Keratinocyte (primary cell): ENCODE measurements at regions not wholly inside any gene's neighbourhood (a gene's known extent, or its start where the extent isn't known, plus 50 kb on each side); places are given as distances from the start of the nearest gene placed in this dataset.

Source experiments
- DNase-seq: peaks from one replicate; pipeline ENCODE4 v3.0.0-alpha.2; 2011; ENCODE audit warnings: low read depth, missing footprints, low spot score
- FAIRE-seq: peaks from 2 replicates; lab custom pipeline; 2011; peaks lifted over from hg19 to GRCh38; lab: Jason Lieb, UNC
- H2AFZ ChIP-seq: 2 replicates; pipeline ENCODE4 v1.6.0; 2012; ENCODE audit warnings: low read length, control low read depth, inconsistent platforms; ENCODE audit not compliant: control insufficient read depth
- H3K27ac ChIP-seq: 2 replicates; pipeline ENCODE4 v1.5.1; 2011; ENCODE audit warnings: low read length; ENCODE audit not compliant: control insufficient read depth, insufficient read depth
- H3K27me3 ChIP-seq: 3 replicates; pipeline ENCODE4 v1.6.0; 2011; ENCODE audit warnings: low read length; ENCODE audit not compliant: control insufficient read depth, insufficient read depth; ENCODE audit errors: extremely low read depth
- H3K36me3 ChIP-seq, 2 experiments: 2 replicates in 1 of 2; 3 replicates in 1 of 2; pipeline ENCODE4 v1.5.1; 2011; ENCODE audit warnings: low read length in 2 of 2, mild to moderate bottlenecking in 1 of 2; ENCODE audit not compliant: control insufficient read depth in 2 of 2, insufficient read depth in 2 of 2; ENCODE audit errors: extremely low read depth in 1 of 2
- H3K4me1 ChIP-seq: 3 replicates; pipeline ENCODE4 v1.5.1; 2011; ENCODE audit warnings: low read length; ENCODE audit not compliant: control insufficient read depth, insufficient read depth; ENCODE audit errors: extremely low read depth
- H3K4me2 ChIP-seq: 3 replicates; pipeline ENCODE4 v1.6.0; 2011; ENCODE audit warnings: low read depth, low read length; ENCODE audit not compliant: control insufficient read depth, insufficient read depth; ENCODE audit errors: extremely low read depth
- H3K4me3 ChIP-seq, 3 experiments: fragments of 200-600 bp in 1 of 3; sonication (generic) in 1 of 3; 2 replicates in 2 of 3; 3 replicates in 1 of 3; pipeline ENCODE4 v1.5.1; 2011 to 2016; ENCODE audit warnings: low read length in 3 of 3, mild to moderate bottlenecking in 3 of 3, control low read depth in 2 of 3, inconsistent platforms in 1 of 3, low read depth in 1 of 3, mixed read lengths in 1 of 3, mixed run types in 1 of 3, moderate library complexity in 1 of 3; ENCODE audit not compliant: control insufficient read depth in 2 of 3, insufficient read depth in 2 of 3; ENCODE audit errors: extremely low read depth in 1 of 3
- H3K79me2 ChIP-seq: 2 replicates; pipeline ENCODE4 v1.6.0; 2012; ENCODE audit warnings: low read length; ENCODE audit not compliant: control insufficient read depth, insufficient read depth
- H3K9ac ChIP-seq: 3 replicates; pipeline ENCODE4 v1.6.0; 2011; ENCODE audit warnings: low read length; ENCODE audit not compliant: control insufficient read depth, insufficient read depth; ENCODE audit errors: extremely low read depth
- H3K9me1 ChIP-seq: 3 replicates; pipeline ENCODE4 v1.6.0; 2011; ENCODE audit warnings: low read length; ENCODE audit not compliant: control insufficient read depth, insufficient read depth; ENCODE audit errors: extremely low read depth
- H3K9me3 ChIP-seq: 2 replicates; pipeline ENCODE4 v1.5.1; 2012; ENCODE audit warnings: low read depth, low read length; ENCODE audit not compliant: control insufficient read depth
- H4K20me1 ChIP-seq: 3 replicates; pipeline ENCODE4 v1.6.0; 2011; ENCODE audit warnings: low read length; ENCODE audit not compliant: control insufficient read depth, insufficient read depth; ENCODE audit errors: extremely low read depth
- EZH2 ChIP-seq: IDR thresholded peaks from one replicate; pipeline ENCODE4 v1.6.1; 2012; ENCODE audit warnings: inconsistent platforms, mild to moderate bottlenecking, low read length, moderate library complexity
- dilution Hi-C: fragments of 300-500 bp; cut with MboI; formaldehyde crosslinking; loops from one replicate; pipeline ENCODE4 v1.7.0; 2020; ENCODE audit warnings: low sequenced_read_pairs; ENCODE audit not compliant: extremely low pct_ligation_motif_present
- TF ChIP-seq, protein P1 (sequence below), 3 experiments: IDR thresholded peaks in 1 of 3; conservative IDR thresholded peaks in 1 of 3; optimal IDR thresholded peaks in 1 of 3; 2 replicates in 2 of 3; 3 replicates in 1 of 3; pipeline versions ENCODE3 to v1.5.1; 2011; ENCODE audit warnings: low read length in 3 of 3, mild to moderate bottlenecking in 3 of 3, moderate library complexity in 2 of 3, control low read depth in 1 of 3, inconsistent platforms in 1 of 3; ENCODE audit not compliant: insufficient read depth in 2 of 3; ENCODE audit errors: extremely low read depth in 1 of 3

DNA sequence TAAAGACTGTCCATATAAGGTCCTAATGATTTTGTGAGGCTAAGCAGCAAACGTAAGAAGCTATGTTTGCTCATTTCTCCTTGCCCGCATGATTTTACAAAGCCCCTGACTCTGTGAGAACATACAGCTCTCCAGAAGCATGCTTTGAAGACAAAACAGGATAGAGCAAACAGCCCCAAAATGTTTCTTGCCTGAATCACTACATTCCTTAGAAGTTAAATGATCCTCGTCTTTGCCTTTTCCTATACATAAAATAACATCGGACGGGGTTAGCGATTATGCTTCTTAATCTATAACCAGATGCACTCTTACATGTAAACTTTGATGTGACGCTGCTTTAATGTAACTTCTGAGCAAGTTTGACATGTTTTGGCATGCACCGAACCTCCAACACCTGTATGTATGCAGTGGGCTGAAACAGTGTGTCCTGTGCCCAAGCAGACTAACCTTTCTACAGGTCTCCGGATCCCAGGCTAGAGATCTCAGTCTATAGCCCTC, 353.7 kb downstream of the CETN3 start:
- H3K4me1 ChIP-seq = peaks cover 18% of the 10 kb centered on the region
- H3K9ac ChIP-seq = no peak overlapping the region
- H4K20me1 ChIP-seq = no peaks in the 10 kb centered on the region
- H3K9me3 ChIP-seq = no peaks in the 10 kb centered on the region
- peak; percentile 67 for FAIRE-seq
- dilution Hi-C loops = no loop called here
- no peaks in the 10 kb centered on the region for H3K36me3 ChIP-seq
- no peak overlapping the region for H3K27ac ChIP-seq
- no peaks in the 10 kb centered on the region for H3K27me3 ChIP-seq
- TF ChIP-seq EZH2 = no peak
- TF ChIP-seq, protein P1, sequence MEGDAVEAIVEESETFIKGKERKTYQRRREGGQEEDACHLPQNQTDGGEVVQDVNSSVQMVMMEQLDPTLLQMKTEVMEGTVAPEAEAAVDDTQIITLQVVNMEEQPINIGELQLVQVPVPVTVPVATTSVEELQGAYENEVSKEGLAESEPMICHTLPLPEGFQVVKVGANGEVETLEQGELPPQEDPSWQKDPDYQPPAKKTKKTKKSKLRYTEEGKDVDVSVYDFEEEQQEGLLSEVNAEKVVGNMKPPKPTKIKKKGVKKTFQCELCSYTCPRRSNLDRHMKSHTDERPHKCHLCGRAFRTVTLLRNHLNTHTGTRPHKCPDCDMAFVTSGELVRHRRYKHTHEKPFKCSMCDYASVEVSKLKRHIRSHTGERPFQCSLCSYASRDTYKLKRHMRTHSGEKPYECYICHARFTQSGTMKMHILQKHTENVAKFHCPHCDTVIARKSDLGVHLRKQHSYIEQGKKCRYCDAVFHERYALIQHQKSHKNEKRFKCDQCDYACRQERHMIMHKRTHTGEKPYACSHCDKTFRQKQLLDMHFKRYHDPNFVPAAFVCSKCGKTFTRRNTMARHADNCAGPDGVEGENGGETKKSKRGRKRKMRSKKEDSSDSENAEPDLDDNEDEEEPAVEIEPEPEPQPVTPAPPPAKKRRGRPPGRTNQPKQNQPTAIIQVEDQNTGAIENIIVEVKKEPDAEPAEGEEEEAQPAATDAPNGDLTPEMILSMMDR (optimal IDR thresholded peaks at IDR 0.05 in 1 of 3, IDR thresholded peaks at IDR 0.05 in 1 of 3, conservative IDR thresholded peaks at IDR 0.05 in 1 of 3; ENCODE audit: extremely low read depth in 1 of 3, insufficient read depth in 2 of 3, low read length in 3 of 3) = no peak
- DNase-seq = peak; percentile 21
- H3K9me1 ChIP-seq = no peaks in the 10 kb centered on the region
- H3K79me2 ChIP-seq = no peaks in the 10 kb centered on the region
- H2AFZ ChIP-seq = peak overlapping the region; percentile 66
- H3K4me2 ChIP-seq = peak overlapping the region; percentile 84
- H3K4me3 ChIP-seq = peak overlapping the region in 1 of 3 experiments; percentile 46

DNA sequence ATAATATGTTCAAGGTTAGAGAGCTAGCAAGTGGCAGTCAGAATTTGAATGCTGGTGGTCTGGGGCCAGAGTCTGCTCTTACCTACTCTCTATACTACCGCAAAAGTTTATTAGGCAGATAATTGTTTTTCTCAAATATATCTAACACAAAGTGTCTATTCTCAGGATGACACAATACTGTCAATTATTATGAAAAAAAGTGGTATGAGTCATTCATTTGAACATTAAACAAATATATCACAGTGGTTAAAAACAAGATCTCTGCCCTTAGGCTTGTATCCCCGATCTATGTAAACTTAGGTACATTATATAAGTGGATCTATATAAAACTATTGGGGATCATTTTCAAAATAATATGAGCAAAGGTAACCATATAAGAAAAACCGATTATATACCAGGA, 354.9 kb downstream of the CETN3 start:
- no peaks in the 10 kb centered on the region for H3K27me3 ChIP-seq
- FAIRE-seq (no peak), DNase-seq (no peak)
- no peak overlapping the region for H3K27ac ChIP-seq
- no peak overlapping the region for H2AFZ ChIP-seq
- H3K79me2 ChIP-seq = no peaks in the 10 kb centered on the region
- H3K4me2 ChIP-seq = no peak overlapping the region
- no peaks in the 10 kb centered on the region for H3K36me3 ChIP-seq
- no peaks in the 10 kb centered on the region for H3K9me1 ChIP-seq
- no peak overlapping the region for H3K4me3 ChIP-seq
- peaks cover 18% of the 10 kb centered on the region for H3K4me1 ChIP-seq
- no peaks in the 10 kb centered on the region for H3K9me3 ChIP-seq
- H4K20me1 ChIP-seq = no peaks in the 10 kb centered on the region
- TF ChIP-seq EZH2 = no peak
- TF ChIP-seq, protein P1 (optimal IDR thresholded peaks at IDR 0.05 in 1 of 3, IDR thresholded peaks at IDR 0.05 in 1 of 3, conservative IDR thresholded peaks at IDR 0.05 in 1 of 3; ENCODE audit: extremely low read depth in 1 of 3, insufficient read depth in 2 of 3, low read length in 3 of 3) = no peak
- dilution Hi-C loops = no loop called here
- no peak overlapping the region for H3K9ac ChIP-seq
